RWPE2 (cell line): ENCODE measurements at regions not wholly inside any gene's neighbourhood (a gene's known extent, or its start where the extent isn't known, plus 50 kb on each side); places are given as distances from the start of the nearest gene placed in this dataset.

Source experiments
- ATAC-seq: fragments of 200-7000 bp; cut with Tn5 transposase; 3 replicates; pipeline ENCODE4 v1.9.1; 2021; ENCODE audit warnings: low read depth
- DNase-seq: peaks from one replicate; pipeline ENCODE4 v3.0.0-alpha.2; 2020; ENCODE audit warnings: low spot score
- H3K27ac ChIP-seq: fragments of 450-650 bp; 2 replicates; pipeline ENCODE4 v1.5.1; 2017; ENCODE audit warnings: mild to moderate bottlenecking; ENCODE audit not compliant: poor library complexity, severe bottlenecking
- H3K27me3 ChIP-seq: fragments of 250-450 bp; sonication (Bioruptor Pico); 2 replicates; pipeline ENCODE4 v1.5.1; 2021; ENCODE audit warnings: mild to moderate bottlenecking, moderate library complexity; ENCODE audit not compliant: insufficient read depth, poor library complexity, severe bottlenecking
- H3K36me3 ChIP-seq: fragments of 250-450 bp; sonication (Bioruptor Pico); 2 replicates; pipeline ENCODE4 v1.5.1; 2020; ENCODE audit warnings: low read depth, mild to moderate bottlenecking, moderate library complexity
- H3K4me1 ChIP-seq: fragments of 250-450 bp; sonication (Bioruptor Pico); 2 replicates; pipeline ENCODE4 v1.5.1; 2021; ENCODE audit warnings: mild to moderate bottlenecking, moderate library complexity; ENCODE audit not compliant: insufficient read depth, poor library complexity, severe bottlenecking
- H3K4me3 ChIP-seq: fragments of 250-450 bp; sonication (Bioruptor Pico); 2 replicates; pipeline ENCODE4 v1.5.1; 2021; ENCODE audit warnings: mild to moderate bottlenecking, moderate library complexity; ENCODE audit not compliant: severe bottlenecking
- H3K9me3 ChIP-seq: fragments of 250-450 bp; sonication (Bioruptor Pico); 2 replicates; pipeline ENCODE4 v1.5.1; 2021; ENCODE audit warnings: mild to moderate bottlenecking, moderate library complexity; ENCODE audit not compliant: severe bottlenecking
- CTCF ChIP-seq: fragments of 450-650 bp; IDR thresholded peaks from one replicate; pipeline ENCODE4 v1.5.1; 2017; ENCODE audit warnings: mild to moderate bottlenecking, moderate library complexity; ENCODE audit not compliant: poor library complexity, severe bottlenecking

GRCh38 chr6:133046576-133046975 lies 194.6 kb upstream of the EYA4 start:
- no peak for DNase-seq
- no peak for ATAC-seq
- Histone ChIP-seq H3K27ac (no peak overlapping the region), H3K36me3 (no peaks in the 10 kb centered on the region), H3K4me1 (no peaks in the 10 kb centered on the region), H3K9me3 (no peaks in the 10 kb centered on the region), H3K27me3 (no peaks in the 10 kb centered on the region), H3K4me3 (no peak overlapping the region)
- TF ChIP-seq CTCF: no peak

- no peak for ATAC-seq
- Histone ChIP-seq H3K4me3 (no peak overlapping the region), H3K27me3 (no peaks in the 10 kb centered on the region), H3K36me3 (no peaks in the 10 kb centered on the region), H3K4me1 (no peaks in the 10 kb centered on the region), H3K27ac (no peak overlapping the region), H3K9me3 (no peaks in the 10 kb centered on the region)
- no peak for TF ChIP-seq CTCF
- no peak for DNase-seq
These were observed 194.0 kb upstream of the EYA4 start for GRCh38 chr6:133047065-133047665.

GRCh38 chr6:133047706-133048105 lies 193.5 kb upstream of the EYA4 start:
- DNase-seq (no peak), ATAC-seq (no peak)
- Histone ChIP-seq H3K27ac (no peak overlapping the region), H3K4me3 (no peak overlapping the region), H3K4me1 (no peaks in the 10 kb centered on the region), H3K9me3 (no peaks in the 10 kb centered on the region), H3K36me3 (no peaks in the 10 kb centered on the region), H3K27me3 (no peaks in the 10 kb centered on the region)
- TF ChIP-seq CTCF: no peak

- Histone ChIP-seq H3K9me3 (no peaks in the 10 kb centered on the region), H3K36me3 (no peaks in the 10 kb centered on the region), H3K27ac (no peak overlapping the region), H3K4me3 (no peak overlapping the region), H3K4me1 (no peaks in the 10 kb centered on the region), H3K27me3 (no peaks in the 10 kb centered on the region)
- DNase-seq (no peak), ATAC-seq (no peak)
- TF ChIP-seq CTCF: no peak
These were observed 189.9 kb upstream of the EYA4 start for GRCh38 chr6:133051240-133051639.

GRCh38 chr6:133052465-133052864 lies 188.7 kb upstream of the EYA4 start:
- no peaks in the 10 kb centered on the region for H3K36me3 ChIP-seq
- ATAC-seq: no peak
- no peak for DNase-seq
- H3K27me3 ChIP-seq: no peaks in the 10 kb centered on the region
- H3K9me3 ChIP-seq: no peaks in the 10 kb centered on the region
- H3K27ac ChIP-seq: no peak overlapping the region
- TF ChIP-seq CTCF: no peak
- no peaks in the 10 kb centered on the region for H3K4me1 ChIP-seq
- H3K4me3 ChIP-seq: no peak overlapping the region
